GM21367 (cell line): ENCODE measurements at regions not wholly inside any gene's neighbourhood (a gene's known extent, or its start where the extent isn't known, plus 50 kb on each side); places are given as distances from the start of the nearest gene placed in this dataset.
"Not testable (repeated sequence)": the region's sequence is repeated elsewhere in the genome, so short reads cannot be mapped to it uniquely, and the experiment has no call there.

ENCODE experiments used
- ATAC-seq: cut with Tn5 transposase; IDR thresholded peaks from one replicate; pipeline ENCODE4 v1.9.1; 2021; ENCODE audit not compliant: unreplicated experiment

DNA sequence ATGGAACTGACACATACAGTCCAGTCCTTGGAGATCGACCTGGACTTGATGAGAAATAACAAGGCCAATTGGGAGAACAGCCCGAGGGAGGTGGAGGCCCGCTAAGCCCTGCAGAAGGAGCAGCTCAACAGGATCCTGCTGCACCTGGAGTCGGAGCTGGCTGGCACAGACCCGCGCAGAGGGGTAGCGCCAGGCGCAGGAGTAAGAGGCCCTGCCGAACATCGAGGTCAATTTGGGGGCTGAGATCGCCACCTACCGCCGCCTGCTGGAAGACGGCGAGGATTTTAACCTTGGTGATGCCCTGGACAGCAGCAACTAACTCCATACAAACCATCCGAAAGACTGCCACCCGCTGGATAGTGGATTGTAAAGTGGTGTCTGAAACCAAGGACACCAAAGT is 1610.1 kb upstream of the ACO1 start:
- no peak for ATAC-seq

DNA sequence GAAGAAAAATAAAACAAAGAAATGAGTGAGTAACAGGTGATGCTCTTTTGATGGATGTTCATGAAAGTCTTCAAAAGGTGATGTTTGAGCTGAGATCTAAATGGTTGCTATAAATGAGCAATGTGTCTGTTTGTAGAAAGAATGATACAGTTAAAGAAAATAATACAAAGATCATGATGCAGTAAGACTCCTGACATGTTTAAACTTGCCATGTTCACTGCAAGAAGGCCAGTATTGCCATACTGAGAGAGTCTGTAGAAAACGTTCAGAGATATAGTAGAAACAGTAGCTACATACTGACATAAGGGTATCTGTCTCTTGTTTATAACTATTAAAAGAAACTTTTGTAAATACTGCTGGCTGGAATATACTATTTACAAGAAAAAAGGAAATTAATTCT is 1609.2 kb upstream of the ACO1 start:
- no peak for ATAC-seq

DNA sequence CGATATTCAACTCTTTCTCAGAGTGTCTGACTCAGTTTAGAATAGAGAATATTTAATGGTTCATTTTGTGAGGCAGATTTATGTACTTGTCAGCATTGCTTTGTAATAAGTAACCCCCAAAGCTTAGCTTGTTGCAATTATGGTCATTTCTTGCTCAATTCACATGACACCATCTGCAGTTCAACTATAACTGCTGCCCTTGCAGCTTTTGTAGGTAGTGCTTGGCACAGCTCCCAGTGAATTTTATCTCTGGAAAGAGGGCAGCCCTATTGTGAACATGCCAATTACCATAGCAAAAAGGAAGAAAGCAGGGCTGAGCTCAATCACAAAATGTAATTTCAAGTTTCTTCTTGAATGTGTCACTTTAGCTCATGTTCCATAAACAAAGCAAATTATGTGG is 1587.7 kb upstream of the ACO1 start:
- no peak for ATAC-seq

- no peak for ATAC-seq
These were observed 1584.8 kb upstream of the ACO1 start for GRCh38 chr9:30799527-30800101.

DNA sequence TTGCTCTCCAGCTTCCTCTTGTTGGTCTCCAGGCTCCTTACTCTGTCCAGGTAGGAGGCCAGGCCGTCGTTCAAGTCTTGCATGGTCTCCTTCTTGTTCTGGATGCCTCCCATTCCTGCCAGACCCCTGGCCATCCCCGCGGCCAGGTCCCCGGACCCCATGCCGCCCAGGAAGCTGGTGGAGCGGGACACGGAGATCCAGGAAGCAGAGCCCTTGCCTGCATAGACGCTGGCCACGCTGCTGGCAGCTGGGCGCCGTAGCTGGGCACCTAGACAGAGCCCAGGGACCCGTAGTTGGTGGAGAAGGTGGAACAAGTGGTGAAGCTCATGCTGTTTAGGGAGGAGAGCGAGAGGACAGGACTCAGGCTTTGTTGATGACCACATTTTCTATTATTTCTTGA is 1584.0 kb upstream of the ACO1 start:
- ATAC-seq, result no peak

DNA sequence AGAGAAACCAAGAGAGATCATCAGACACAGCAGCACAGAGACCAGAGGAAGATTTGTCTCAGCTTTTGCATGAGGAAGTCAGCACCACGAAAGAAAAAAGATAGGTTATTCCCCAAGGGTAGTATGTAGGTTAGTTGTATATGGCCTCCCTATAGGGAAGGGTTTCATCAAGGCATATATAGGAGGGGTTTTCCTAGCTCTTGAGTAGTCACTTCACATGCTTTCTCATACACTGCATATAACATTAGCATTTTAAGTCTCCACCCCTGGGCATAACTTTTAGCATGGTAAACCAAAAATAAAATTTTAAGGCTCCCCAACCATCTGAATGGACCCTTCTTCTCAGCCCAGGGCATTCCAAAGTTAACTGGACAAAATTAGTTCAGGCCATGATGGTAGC is 1571.6 kb upstream of the ACO1 start:
- ATAC-seq, result no peak

DNA sequence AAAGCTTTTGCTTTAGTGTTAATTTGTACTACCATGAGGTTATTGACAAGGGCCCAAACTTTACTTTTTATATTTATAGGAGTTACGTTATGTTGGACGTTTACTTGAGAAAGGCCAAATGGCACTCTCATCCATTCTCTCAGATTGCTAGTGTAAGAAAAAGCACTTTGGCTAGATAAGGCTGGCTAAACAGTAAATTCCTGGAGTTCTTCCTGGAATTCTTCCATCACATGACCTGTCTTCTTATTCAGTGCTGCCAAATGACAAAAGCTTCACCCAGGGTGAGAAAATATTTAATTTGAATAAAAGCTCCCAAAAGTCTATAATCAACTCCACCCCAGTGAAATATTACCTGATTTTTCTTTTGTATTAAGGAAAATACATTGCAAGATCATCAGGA is 1568.9 kb upstream of the ACO1 start:
- no peak for ATAC-seq

GRCh38 chr9:30845136-30845535 is 1539.3 kb upstream of the ACO1 start:
- no peak for ATAC-seq

GRCh38 chr9:30846651-30847050 is 1537.8 kb upstream of the ACO1 start:
- no peak for ATAC-seq

DNA sequence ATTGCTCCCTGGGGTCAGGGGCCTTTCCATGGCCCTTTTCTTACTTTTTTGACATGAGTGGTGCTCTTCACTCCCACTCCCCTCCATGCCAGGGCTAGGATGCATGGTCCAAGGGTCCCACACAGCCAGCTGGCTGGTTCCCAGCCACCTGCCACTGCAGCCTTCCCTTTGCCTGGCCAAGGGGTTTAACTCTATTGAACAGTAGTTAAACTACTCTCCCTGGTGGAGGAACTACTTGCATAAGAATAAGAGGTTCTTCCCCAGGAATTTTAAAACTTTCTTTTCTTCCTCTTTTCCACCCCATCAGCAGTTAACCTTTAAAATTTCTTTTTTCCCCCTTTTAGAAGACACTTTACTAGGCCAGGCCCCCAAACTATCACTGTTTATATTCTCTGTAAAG is 1532.8 kb upstream of the ACO1 start:
- no peak for ATAC-seq

DNA sequence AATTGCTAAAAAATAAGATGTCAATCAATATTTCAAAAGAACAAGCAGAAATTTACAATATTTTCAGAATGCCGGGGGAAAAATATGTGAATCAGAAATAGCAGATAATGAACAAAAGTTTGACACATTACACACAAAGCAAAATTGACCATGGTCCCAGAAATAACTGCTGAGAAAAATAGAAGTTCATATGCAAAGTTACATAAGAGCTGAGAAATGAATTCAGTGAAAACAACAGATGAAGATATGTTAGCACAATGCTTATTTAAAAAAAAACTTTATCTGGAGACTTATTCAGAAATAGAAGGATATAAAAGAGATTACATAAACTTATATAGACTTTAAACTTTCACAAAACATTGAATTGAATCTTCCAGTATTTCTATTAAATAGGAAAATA is 1483.7 kb upstream of the ACO1 start:
- no peak for ATAC-seq

- ATAC-seq, result no peak
These were observed 1471.1 kb upstream of the ACO1 start for GRCh38 chr9:30913331-30913730.

GRCh38 chr9:30915451-30915850 is 1469.0 kb upstream of the ACO1 start:
- no peak for ATAC-seq

DNA sequence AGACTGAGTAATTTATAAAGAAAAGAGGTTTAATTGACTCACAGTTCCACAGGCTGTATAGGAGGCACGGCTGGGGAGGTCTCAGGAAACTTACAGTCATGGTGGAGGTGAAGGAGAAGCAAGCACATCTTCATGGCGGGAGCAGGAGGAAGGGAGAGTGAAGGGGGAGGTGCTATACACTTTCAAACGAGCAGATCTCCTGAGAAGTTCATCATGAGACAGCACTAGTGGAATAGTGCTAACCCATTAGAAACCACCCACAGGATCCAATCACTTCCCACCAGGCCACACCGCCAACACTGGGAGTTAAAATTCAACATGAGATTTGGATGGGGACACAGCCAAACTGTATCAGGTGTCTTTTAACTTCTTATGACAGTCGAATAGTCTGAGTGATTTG is 1459.3 kb upstream of the ACO1 start:
- ATAC-seq, result no peak

DNA sequence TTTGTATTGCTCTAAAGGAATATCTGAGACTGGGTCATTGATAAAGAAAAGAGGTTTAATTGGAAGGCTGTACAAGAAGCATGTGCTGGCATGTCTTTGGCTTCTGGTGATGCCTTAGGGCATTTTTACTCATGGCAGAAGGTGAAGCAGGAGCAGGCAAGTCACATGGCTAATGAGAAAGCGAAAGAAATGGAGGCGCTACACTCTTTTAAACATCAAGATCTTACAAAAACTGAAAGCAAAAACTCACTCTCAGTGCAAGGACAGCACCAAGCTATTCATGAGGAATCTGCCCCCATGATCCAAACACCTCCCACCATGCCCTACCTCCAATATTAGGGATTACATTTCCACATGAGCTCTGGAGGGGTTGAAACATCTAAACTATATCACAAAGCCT is 1458.8 kb upstream of the ACO1 start:
- no peak for ATAC-seq

DNA sequence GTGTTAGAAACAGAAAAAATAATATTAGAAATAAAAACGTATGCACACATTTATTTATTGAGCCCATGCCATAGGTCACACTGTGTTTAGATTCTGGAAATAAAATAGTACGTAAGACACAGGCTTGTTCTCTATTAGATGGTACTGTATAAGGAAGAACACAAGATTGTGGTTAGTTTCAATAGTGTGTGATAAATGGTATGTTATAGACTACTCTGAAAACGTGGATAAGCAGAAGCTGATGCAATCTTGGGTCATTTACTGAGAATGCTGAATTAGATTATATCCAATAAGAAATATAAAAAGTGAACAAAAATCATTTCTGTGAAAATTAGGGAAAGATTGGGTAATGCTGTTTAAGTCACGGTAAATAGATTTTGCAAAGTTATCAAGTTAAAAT is 1456.4 kb upstream of the ACO1 start:
- no peak for ATAC-seq

- ATAC-seq, result no peak
These were observed 1452.2 kb upstream of the ACO1 start for GRCh38 chr9:30932226-30932625.

DNA sequence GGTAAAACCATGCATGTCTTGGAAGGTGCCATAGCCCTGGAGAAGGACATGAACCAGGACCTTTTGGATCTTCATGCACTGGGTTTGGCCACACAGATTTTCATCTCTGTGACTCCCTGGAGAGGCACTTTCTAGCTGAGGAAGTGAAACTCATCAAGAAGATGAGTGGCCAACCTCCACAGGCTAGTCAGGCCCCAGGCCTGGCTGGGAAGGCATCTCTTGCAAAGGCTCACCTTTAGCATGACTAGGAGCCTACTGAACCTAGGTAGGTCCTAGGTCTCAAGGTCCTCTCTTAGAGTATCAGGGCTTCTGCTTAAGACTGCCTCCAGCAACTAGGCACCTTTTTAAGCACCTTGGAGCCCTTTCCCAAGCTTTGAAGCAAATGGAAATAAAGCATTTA is 1448.7 kb upstream of the ACO1 start:
- ATAC-seq, result no peak

DNA sequence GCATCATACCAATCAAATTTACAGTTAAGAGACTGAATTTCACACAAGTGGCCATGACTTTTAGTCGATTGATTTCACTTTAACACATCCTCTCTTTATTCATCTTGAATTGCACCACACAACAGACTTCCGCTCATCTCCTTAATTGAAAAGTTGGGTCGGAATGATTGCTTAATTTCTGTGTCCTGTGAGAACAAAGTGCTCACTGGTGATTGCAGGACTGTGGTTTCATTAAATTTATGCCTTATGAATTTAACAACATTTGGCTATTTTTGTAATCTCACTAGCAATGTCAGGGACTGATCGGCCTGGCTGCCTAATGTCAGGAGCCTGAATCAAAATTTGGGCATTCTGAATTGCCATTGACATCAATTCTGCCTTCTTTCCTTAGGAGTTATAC is 1447.3 kb upstream of the ACO1 start:
- no peak for ATAC-seq

- ATAC-seq, result not testable (repeated sequence)
These were observed 1441.6 kb upstream of the ACO1 start for GRCh38 chr9:30942852-30943251.

- no peak for ATAC-seq
These were observed 1440.8 kb upstream of the ACO1 start for GRCh38 chr9:30943446-30944224.

- ATAC-seq, result no peak
These were observed 1440.2 kb upstream of the ACO1 start for GRCh38 chr9:30944225-30944569.

DNA sequence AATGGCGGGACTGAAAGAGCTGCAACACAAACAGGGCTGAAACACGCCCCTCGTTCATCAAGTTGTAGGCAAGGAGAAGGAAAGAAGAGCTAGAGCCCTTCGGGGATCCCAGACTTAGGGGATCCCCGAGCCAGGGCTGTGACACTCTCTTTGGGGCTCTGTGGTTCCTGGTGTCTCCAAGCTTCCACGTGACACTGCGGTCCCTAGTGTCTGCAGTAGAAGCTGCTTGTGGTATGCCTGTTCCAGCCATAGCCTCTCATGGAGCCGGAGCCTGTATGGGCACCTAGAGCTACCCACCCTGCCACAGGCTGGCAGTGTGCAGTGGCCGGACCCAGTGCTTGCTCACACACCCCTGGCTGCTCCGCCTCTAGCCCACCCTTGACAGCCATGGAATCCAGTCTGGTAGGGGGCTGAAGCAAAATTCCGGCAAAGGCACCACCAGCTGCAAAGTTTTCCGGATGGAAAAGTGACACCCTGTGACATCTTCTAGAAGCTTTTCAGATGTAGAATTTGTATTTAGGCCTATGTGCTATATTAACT is 1439.6 kb upstream of the ACO1 start:
- ATAC-seq, result no peak
